ENCODE measurements at regions not wholly inside any gene's neighbourhood (a gene's known extent, or its start where the extent isn't known, plus 50 kb on each side); places are given as distances from the start of the nearest gene placed in this dataset.

DNA sequence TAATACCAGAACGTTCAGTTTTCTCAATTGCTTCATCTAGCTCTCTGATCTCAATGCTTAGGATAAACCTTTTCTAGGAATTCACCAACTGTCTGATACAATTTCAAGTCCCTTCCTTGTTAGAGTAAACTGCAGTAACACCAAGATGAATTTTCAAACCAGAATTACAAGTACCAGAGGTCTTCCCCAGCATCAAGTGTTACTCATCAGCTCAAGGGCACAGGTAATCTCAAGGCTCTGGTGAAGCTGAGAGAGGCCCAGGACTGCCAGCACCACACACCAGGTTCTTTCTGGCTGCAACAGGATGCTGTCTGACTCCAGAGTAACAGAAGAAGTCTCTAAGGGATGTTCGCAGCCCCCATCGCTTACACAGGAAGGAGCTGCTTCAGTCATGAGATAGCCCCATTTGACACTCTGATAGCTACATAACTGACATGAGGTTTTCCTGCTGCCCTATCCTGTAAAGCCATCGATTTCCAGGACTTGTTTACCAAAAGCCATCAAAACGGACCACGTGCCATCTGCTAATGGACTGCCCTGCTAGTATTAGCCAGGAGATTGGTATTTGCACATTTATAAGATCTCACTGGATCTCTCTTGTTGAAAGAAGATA lies 549.4 kb downstream of the UTRN start:
- TF ChIP-seq CTCF (IDR thresholded peaks at IDR 0.05) (no peak), POLR2A (IDR thresholded peaks at IDR 0.05) (no peak)

All from Peyer's patch (tissue), 4 donors.